Nephron (organoid): ENCODE measurements at regions not wholly inside any gene's neighbourhood (a gene's known extent, or its start where the extent isn't known, plus 50 kb on each side); places are given as distances from the start of the nearest gene placed in this dataset.

Experiments
- H3K27ac Mint-ChIP-seq, 3 experiments: 2 replicates each; pipeline ENCODE4 v1.8.0; 2020; ENCODE audit warnings: mixed read lengths in 3 of 3, mild to moderate bottlenecking in 2 of 3, moderate library complexity in 1 of 3
- H3K27me3 Mint-ChIP-seq: 2 replicates; pipeline ENCODE4 v1.8.0; 2021; ENCODE audit warnings: low read depth, mild to moderate bottlenecking, moderate library complexity, mixed read lengths
- H3K36me3 Mint-ChIP-seq: 2 replicates; pipeline ENCODE4 v1.8.0; 2020; ENCODE audit warnings: low read depth, mixed read lengths
- H3K4me1 Mint-ChIP-seq: 2 replicates; pipeline ENCODE4 v1.8.0; 2020; ENCODE audit warnings: mixed read lengths
- H3K4me3 Mint-ChIP-seq, 3 experiments: 2 replicates each; pipeline ENCODE4 v1.8.0; 2020; ENCODE audit warnings: mild to moderate bottlenecking in 3 of 3, mixed read lengths in 3 of 3, moderate library complexity in 2 of 3
- H3K9me3 Mint-ChIP-seq: 2 replicates; pipeline ENCODE4 v1.8.0; 2020; ENCODE audit warnings: mixed read lengths
- CTCF ChIP-seq, 3 experiments: fragments of 200-600 bp; sonication (generic); IDR thresholded peaks; one replicate each; pipeline ENCODE4 v1.5.0; 2021; ENCODE audit warnings: antibody characterized with exemption in 3 of 3; ENCODE audit not compliant: unreplicated experiment in 3 of 3

- Mint-ChIP-seq H3K36me3 (no peaks in the 10 kb centered on the region), H3K27me3 (peaks cover 3% of the 10 kb centered on the region), H3K4me1 (peaks cover 11% of the 10 kb centered on the region), H3K27ac (peak overlapping the region in 2 of 3 experiments; percentile 10 to 42), H3K4me3 (no peak overlapping the region), H3K9me3 (peaks cover 11% of the 10 kb centered on the region)
- TF ChIP-seq CTCF (IDR thresholded peaks at IDR 0.05; ENCODE audit: unreplicated experiment in 3 of 3), result no peak
These were observed 106.2 kb downstream of the PRDM9 start for GRCh38 chr5:23613566-23613965.

- peaks cover 3% of the 10 kb centered on the region for H3K27me3 Mint-ChIP-seq
- H3K9me3 Mint-ChIP-seq, result peaks cover 9% of the 10 kb centered on the region
- H3K27ac Mint-ChIP-seq, result no peak overlapping the region
- TF ChIP-seq CTCF (IDR thresholded peaks at IDR 0.05; ENCODE audit: unreplicated experiment in 3 of 3), result no peak
- peaks cover 11% of the 10 kb centered on the region for H3K4me1 Mint-ChIP-seq
- H3K36me3 Mint-ChIP-seq, result no peaks in the 10 kb centered on the region
- no peak overlapping the region for H3K4me3 Mint-ChIP-seq
These were observed 107.0 kb downstream of the PRDM9 start for GRCh38 chr5:23614422-23614821.

GRCh38 chr5:23626961-23627360 is 119.6 kb downstream of the PRDM9 start:
- Mint-ChIP-seq H3K9me3 (no peaks in the 10 kb centered on the region), H3K36me3 (no peaks in the 10 kb centered on the region), H3K4me1 (no peaks in the 10 kb centered on the region), H3K4me3 (no peak overlapping the region), H3K27me3 (no peaks in the 10 kb centered on the region), H3K27ac (no peak overlapping the region)
- no peak for TF ChIP-seq CTCF (IDR thresholded peaks at IDR 0.05; ENCODE audit: unreplicated experiment in 3 of 3)

- H3K36me3 Mint-ChIP-seq, result no peaks in the 10 kb centered on the region
- H3K4me3 Mint-ChIP-seq, result no peak overlapping the region
- no peaks in the 10 kb centered on the region for H3K27me3 Mint-ChIP-seq
- no peak overlapping the region for H3K27ac Mint-ChIP-seq
- H3K4me1 Mint-ChIP-seq, result no peaks in the 10 kb centered on the region
- no peaks in the 10 kb centered on the region for H3K9me3 Mint-ChIP-seq
- TF ChIP-seq CTCF (IDR thresholded peaks at IDR 0.05; ENCODE audit: unreplicated experiment in 3 of 3), result no peak
These were observed 120.6 kb downstream of the PRDM9 start for GRCh38 chr5:23627976-23628375.

- Mint-ChIP-seq H3K27ac (no peak overlapping the region), H3K9me3 (no peaks in the 10 kb centered on the region), H3K4me1 (no peaks in the 10 kb centered on the region), H3K36me3 (no peaks in the 10 kb centered on the region), H3K4me3 (no peak overlapping the region), H3K27me3 (no peaks in the 10 kb centered on the region)
- TF ChIP-seq CTCF (IDR thresholded peaks at IDR 0.05; ENCODE audit: unreplicated experiment in 3 of 3), result no peak
These were observed 122.0 kb downstream of the PRDM9 start for GRCh38 chr5:23629396-23629795.

- no peaks in the 10 kb centered on the region for H3K27me3 Mint-ChIP-seq
- peak overlapping the region in 1 of 3 experiments; percentile 71 for H3K27ac Mint-ChIP-seq
- no peaks in the 10 kb centered on the region for H3K4me1 Mint-ChIP-seq
- H3K9me3 Mint-ChIP-seq, result no peaks in the 10 kb centered on the region
- H3K36me3 Mint-ChIP-seq, result no peaks in the 10 kb centered on the region
- no peak overlapping the region for H3K4me3 Mint-ChIP-seq
- TF ChIP-seq CTCF (IDR thresholded peaks at IDR 0.05; ENCODE audit: unreplicated experiment in 3 of 3), result no peak
These were observed 124.1 kb downstream of the PRDM9 start for GRCh38 chr5:23631302-23632045.
